ENCODE measurements at regions not wholly inside any gene's neighbourhood (a gene's known extent, or its start where the extent isn't known, plus 50 kb on each side); places are given as distances from the start of the nearest gene placed in this dataset.

DNA sequence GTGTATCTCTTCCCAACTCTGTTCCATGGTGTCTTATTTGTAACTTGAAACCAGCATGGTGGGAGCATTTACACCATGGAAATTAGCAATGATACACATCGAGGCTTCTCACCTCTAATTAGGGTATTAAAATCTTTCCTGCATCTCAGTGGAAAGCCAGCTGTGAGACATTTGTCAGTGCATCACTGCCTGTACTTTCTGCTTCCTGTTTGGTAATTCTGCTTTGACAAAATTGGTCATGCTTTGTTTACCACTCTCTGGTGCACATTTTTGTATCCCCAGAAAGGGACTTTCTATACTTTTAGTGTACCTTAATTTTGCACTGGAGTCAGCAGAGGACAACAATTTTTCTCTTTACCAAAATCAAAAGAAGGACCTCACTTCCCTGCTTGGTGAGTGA lies 402.1 kb downstream of the PDCD6IP start:
- DNase-seq = no peak

- no peak for DNase-seq
Observed at GRCh38 chr3:34202975-34203374, 404.5 kb downstream of the PDCD6IP start.

DNA sequence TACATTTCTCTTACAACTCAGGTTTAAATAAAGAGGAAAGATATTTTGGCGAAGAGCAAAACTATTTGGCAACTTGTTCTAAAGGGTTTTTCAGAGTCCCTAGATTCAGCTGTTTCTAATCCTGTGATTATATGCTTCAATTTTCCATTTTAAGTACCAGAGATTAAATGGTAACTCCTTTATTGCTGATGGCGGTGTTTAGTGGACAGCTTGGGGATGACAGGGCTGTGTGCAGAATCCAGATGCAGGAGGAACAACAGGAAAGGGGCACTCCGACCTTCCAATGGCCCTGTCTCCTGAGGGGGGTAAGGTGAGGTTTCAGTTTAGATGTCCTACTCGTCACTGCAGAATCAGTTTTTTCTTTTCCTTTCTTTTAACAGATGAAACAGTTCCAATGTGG lies 405.0 kb downstream of the PDCD6IP start:
- no peak for DNase-seq

DNA sequence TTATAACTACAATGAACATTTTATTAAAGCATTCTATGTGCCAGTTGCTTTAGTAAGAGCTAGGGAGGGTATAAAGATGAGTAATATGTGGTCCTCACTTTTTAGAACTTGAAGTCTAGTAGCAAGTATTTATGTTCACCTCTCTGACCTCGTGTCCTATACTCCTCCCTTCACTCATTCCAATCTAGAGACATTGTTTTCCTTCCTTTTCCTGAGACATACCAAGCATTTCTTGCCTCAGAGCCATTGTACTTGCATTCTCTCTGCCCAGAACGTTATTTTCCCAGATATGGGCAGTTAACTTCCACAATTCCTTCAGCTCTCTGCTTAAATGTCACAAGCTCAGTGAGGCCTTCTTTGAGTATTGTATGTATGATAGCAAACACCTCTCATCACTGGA lies 408.6 kb downstream of the PDCD6IP start:
- no peak for DNase-seq

DNA sequence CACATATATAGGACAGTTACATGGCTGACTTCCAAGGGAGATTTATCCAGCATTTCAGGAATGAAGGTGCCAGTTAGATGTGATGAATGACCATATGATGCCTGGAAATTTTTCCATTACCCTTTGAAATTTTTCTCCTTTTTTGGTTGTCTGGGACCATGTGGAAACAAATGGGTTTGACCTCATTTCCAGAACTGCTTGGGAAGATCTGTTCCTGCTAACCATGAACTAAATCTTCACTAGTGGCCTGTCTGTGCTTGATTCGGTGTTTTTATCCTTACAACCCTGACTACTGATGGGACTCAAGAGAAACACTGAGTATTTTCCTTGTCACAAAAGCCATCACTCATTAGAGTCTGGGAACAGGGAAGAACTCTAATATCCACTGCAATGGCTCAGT lies 409.4 kb downstream of the PDCD6IP start:
- DNase-seq = no peak

- no peak for DNase-seq
Observed at GRCh38 chr3:34212175-34212574, 413.7 kb downstream of the PDCD6IP start.

- DNase-seq = peak; percentile 38
Observed at GRCh38 chr3:34212656-34213055, 414.2 kb downstream of the PDCD6IP start.

DNA sequence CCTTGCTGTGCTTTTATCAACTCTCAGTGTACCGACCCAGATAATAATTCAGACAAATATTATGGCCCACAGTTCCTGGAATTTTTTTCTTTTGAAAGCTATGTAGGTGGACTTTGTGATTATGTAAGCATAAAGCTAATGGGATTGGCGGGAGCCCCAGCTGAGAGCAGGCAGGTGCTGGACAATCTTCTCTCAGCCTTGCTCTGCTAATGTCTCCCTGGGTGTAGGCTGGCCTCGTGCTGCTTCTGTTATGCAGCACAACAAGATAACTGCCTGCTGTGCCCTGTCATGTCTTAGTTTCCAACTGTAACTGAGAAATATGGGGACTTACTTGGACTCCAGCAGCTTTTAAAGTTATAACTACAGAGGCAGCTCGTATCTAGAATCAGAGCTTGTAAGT lies 415.0 kb downstream of the PDCD6IP start:
- no peak for DNase-seq

DNA sequence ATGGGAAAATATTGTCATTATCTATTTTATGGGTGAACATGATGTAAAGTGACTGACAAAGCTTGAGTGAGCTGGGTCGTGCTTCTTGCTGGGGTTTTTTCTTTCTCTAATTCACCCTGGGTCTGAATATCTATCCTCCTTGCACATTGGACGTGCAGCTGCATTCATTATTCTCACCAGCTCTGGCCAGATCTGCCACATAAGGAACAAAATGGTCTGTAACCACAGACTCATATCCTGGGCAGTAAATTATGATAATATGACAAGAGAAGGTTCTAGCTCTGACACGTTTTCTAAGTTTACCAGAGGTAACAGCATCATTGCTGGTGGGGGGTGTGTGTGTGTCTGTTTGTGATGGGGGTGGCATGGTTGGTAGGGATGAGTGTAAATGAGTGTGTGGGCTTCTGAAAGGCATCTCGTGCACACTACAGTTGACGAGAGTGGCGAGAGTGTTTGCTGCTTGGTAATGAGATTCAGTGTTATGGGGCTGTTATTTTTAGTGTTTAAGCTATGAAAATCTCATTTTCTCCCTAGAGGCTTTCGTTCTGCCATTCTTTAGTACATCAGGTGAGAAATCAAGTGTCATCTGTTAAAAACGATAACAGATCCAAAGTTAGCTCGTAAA lies 418.4 kb downstream of the PDCD6IP start:
- no peak for DNase-seq

- DNase-seq = no peak
Observed at GRCh38 chr3:34218706-34219385, 420.4 kb downstream of the PDCD6IP start.

DNA sequence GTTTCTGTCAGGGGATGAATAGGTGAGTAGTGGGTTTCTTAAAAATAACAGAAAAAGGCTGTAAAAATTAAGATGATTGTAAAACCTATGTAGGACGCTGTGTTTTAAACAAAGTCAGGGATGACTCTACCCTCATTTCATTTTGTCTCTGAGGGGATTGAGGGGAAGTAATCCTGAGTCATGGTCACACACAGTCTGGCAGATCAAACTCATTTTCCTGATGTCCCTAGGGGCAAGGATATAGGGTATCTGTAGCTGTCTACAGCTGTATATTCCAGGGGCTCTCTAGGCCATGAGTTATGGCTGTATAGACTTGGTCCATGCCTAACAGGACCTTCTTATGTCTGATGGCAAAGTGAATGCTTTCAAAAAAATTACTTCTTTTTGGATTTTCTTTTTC lies 421.1 kb downstream of the PDCD6IP start:
- no peak for DNase-seq

- no peak for DNase-seq
Observed at GRCh38 chr3:34225821-34226366, 427.5 kb downstream of the PDCD6IP start.

DNA sequence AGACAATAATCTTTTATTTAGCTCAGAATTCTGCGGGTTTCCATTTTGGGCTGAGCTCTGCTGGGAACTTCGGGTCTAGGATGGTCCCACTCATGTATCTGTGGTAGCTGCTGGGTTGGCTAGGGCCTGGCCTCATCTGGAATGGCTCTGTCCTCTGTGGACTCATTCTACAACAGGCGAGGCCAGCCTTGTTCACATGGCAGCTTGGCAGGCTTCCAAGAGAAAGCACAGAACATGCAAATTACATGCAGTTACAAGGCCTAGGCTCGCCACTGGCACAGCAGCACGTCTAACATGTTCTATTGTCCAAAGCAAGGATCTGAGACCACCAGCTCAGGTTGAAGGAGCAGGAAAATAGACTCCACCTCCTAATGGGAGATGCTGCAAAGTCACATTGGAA lies 431.4 kb downstream of the PDCD6IP start:
- DNase-seq = no peak

DNA sequence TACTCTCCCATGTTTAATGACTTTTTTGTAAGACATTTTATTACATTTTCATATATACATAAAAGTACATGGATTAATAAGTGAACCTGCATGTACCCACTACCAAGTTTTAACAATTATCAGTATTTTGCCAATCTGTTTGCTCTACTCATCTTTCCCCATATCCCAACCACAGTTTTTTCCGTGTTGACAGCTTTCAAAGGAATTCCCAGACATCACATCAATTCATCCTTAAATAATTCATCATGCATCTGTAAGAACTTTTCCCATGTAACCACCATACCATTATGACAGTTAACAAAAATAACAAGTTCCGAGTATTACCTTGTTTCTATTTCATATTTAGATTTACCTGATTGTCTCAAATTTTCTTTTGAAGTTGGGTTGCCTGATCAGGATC lies 436.7 kb downstream of the PDCD6IP start:
- DNase-seq = no peak

DNA sequence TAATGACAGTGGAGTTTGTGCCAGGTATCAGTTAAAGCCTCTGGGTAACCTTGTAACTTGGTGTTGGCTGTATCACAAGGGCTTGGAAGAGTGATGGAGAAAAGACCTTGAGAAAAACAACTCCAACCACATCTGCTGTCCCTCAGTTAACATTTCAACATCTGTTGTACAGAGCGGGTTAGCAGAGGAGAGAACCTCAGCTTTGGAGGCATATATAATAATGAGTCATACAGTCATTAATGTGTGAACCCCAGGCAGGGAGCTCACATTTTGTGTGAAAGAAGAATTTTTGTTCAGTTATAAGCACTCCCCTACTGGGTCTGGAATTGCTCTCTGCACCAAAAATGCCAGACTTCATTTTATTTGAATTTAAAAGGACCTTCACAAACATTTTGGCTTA lies 439.5 kb downstream of the PDCD6IP start:
- no peak for DNase-seq

- no peak for DNase-seq
Observed at GRCh38 chr3:34238407-34238806, 440.0 kb downstream of the PDCD6IP start.

DNA sequence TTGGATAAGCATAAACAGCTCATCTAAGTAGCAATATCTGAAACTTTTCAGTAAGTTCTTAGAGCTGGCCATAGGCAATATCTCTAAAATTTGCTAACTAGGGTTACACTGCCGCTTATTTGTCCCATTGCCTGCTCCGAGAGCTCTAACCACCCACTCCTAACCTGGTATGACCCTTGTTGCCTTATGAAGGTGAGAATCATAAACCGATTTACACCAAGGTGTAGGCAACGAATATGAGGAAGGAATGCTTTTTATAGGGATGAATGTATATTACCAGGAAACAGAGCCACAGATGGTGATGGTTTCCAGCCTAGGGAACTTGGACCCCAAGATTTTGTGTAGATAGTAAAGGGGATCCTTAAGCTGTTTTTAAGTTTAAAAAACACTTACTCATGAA lies 440.9 kb downstream of the PDCD6IP start:
- DNase-seq = no peak

DNA sequence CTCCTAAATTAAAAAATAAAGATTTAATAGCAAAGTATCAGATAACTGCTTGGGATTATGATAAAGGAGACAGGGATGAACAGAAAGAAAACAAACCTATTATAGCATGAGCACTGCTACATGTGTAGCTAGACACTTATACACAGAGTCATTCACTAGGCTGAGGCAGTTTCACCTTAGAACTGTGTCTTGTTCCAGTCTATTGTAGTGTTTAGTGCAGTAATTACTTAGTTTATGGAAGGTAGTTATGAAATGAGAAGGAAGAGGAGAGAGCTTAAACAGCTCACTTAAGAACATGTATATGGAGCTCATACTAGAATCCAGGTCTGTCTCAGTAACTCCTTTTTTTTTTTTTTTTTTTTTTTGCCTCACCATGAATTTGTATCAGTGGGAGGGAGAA lies 441.4 kb downstream of the PDCD6IP start:
- DNase-seq = no peak

- DNase-seq = no peak
Observed at GRCh38 chr3:34247401-34247800, 449.0 kb downstream of the PDCD6IP start.

- no peak for DNase-seq
Observed at GRCh38 chr3:34248352-34248751, 449.9 kb downstream of the PDCD6IP start.

GRCh38 chr3:34254285-34254684 lies 455.9 kb downstream of the PDCD6IP start:
- DNase-seq = no peak

- no peak for DNase-seq
Observed at GRCh38 chr3:34256021-34256420, 457.6 kb downstream of the PDCD6IP start.

DNA sequence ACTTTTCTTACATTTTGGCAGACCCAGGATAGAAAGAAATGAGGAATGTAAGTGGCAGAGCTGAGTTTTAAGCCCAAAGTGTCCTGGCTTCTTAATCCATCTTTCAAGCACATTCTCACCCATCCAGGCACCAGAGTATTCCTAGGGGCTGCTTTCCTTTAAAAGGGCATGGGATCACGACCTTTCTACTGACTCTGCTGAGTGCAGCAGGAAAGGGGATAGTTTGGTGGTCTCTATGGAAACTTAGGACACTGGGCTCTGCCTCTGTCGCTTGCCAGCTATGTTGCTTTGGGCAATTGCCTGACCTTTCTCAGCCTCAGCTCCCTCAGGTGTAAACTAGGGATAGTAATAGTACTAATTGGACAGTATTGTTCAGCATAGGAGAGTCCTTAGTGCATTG lies 458.4 kb downstream of the PDCD6IP start:
- DNase-seq = no peak

DNA sequence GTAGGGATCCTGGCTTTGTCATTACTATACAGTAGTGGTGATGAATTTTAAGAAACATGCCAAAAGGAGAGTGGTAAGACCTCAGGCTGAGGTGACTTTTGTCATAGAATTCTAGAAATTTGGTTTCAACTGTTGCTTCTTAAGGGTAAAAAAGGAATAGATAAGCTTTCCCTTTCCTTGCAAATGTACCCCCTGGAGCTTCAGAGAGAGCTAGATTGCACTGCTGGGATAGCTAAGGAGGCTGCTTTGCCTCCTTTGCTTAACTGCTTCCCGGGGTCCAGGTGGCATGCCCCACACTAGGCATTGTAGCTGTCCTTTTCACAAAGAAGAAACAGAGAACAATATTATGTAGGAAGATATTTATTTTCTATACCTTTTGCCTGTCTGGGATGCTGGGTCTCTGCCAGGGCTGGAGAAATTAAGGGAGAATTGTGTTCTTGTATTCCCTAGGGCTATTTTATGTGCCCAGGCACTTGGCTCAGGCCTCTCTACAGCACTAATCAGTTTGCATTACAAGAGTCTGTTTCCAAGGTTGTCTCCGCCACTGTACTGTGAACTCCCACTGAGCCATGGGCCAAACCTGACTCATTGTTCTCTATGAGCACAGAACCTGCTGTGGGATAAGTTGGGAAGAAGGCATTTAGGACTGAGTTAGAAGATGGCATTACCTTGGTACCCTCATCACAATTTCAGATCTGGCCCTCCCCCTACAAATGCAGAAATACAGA lies 460.0 kb downstream of the PDCD6IP start:
- DNase-seq = no peak

Data from NCI-H1436 treated with DMSO at 0.1 percent for 48 hours (cell line).